GM23338 (cell line): ENCODE measurements at regions not wholly inside any gene's neighbourhood (a gene's known extent, or its start where the extent isn't known, plus 50 kb on each side); places are given as distances from the start of the nearest gene placed in this dataset.

Source experiments
- ATAC-seq: fragments of 200-7000 bp; cut with Tn5 transposase; 3 replicates; pipeline ENCODE4 v1.9.1; 2020
- DNase-seq: peaks from one replicate; pipeline ENCODE4 v3.0.0-alpha.2; 2015; ENCODE audit warnings: low spot score
- H2AFZ ChIP-seq: fragments of 200-600 bp; sonication (generic); 2 replicates; pipeline ENCODE4 v1.8.0; 2016; ENCODE audit warnings: antibody characterized with exemption, mild to moderate bottlenecking, moderate library complexity
- H3F3A ChIP-seq: fragments of 200-600 bp; sonication (generic); replicated peaks from 2 replicates; pipeline ENCODE4 v1.8.0; 2017; ENCODE audit warnings: antibody characterized with exemption, mixed run types, low read depth
- H3K27ac ChIP-seq: fragments of 200-600 bp; sonication (generic); 2 replicates; pipeline ENCODE4 v1.6.1; 2016; ENCODE audit warnings: low read depth
- H3K27me3 ChIP-seq: fragments of 200-600 bp; sonication (generic); 2 replicates; pipeline ENCODE4 v1.8.0; 2016; ENCODE audit warnings: mild to moderate bottlenecking, mixed run types, moderate library complexity; ENCODE audit not compliant: insufficient read depth
- H3K36me3 ChIP-seq: fragments of 200-600 bp; sonication (generic); 2 replicates; pipeline ENCODE4 v1.8.0; 2016; ENCODE audit warnings: mild to moderate bottlenecking; ENCODE audit not compliant: insufficient read depth
- H3K4me1 ChIP-seq: fragments of 200-600 bp; sonication (generic); 2 replicates; pipeline ENCODE4 v1.8.0; 2016; ENCODE audit warnings: mild to moderate bottlenecking, moderate library complexity; ENCODE audit not compliant: insufficient read depth
- H3K4me2 ChIP-seq: fragments of 200-600 bp; sonication (generic); 2 replicates; pipeline ENCODE4 v1.7.1; 2017; ENCODE audit warnings: mixed run types
- H3K4me3 ChIP-seq: fragments of 200-600 bp; sonication (generic); 2 replicates; pipeline ENCODE4 v1.6.1; 2016; ENCODE audit warnings: mixed run types
- H3K79me2 ChIP-seq: fragments of 200-600 bp; sonication (generic); replicated peaks from 2 replicates; pipeline ENCODE4 v1.8.0; 2017; ENCODE audit warnings: mild to moderate bottlenecking; ENCODE audit not compliant: insufficient read depth
- H3K9me2 ChIP-seq: fragments of 200-600 bp; sonication (generic); 2 replicates; pipeline ENCODE4 v1.8.0; 2017; ENCODE audit not compliant: insufficient read depth
- H4K20me1 ChIP-seq: fragments of 200-600 bp; sonication (generic); replicated peaks from 2 replicates; pipeline ENCODE4 v1.8.0; 2017; ENCODE audit warnings: mild to moderate bottlenecking; ENCODE audit not compliant: insufficient read depth
- H3K27ac Mint-ChIP-seq: 2 replicates; pipeline ENCODE4 v1.8.0; 2020; ENCODE audit warnings: inconsistent platforms, mild to moderate bottlenecking, moderate library complexity, mixed read lengths
- H3K27me3 Mint-ChIP-seq: 3 replicates; pipeline ENCODE4 v1.8.0; 2022; ENCODE audit warnings: low read depth, mild to moderate bottlenecking, moderate library complexity, mixed read lengths, inconsistent platforms; ENCODE audit not compliant: insufficient read depth, poor library complexity
- H3K36me3 Mint-ChIP-seq: 3 replicates; pipeline ENCODE4 v1.8.0; 2021; ENCODE audit warnings: low read depth, mild to moderate bottlenecking, inconsistent platforms, moderate library complexity, mixed read lengths
- H3K4me1 Mint-ChIP-seq: 3 replicates; pipeline ENCODE4 v1.8.0; 2020; ENCODE audit warnings: mild to moderate bottlenecking, inconsistent platforms, mixed read lengths
- H3K4me3 Mint-ChIP-seq: 3 replicates; pipeline ENCODE4 v1.8.0; 2021; ENCODE audit warnings: moderate library complexity, mild to moderate bottlenecking, inconsistent platforms, mixed read lengths
- H3K9me3 Mint-ChIP-seq: 3 replicates; pipeline ENCODE4 v1.8.0; 2020; ENCODE audit warnings: moderate library complexity, mild to moderate bottlenecking, inconsistent platforms, mixed read lengths
- CREB1 ChIP-seq: fragments of 250-450 bp; sonication (Bioruptor Pico); IDR thresholded peaks from 2 replicates; pipeline ENCODE4 v1.5.0; 2020; ENCODE audit warnings: low read depth, mild to moderate bottlenecking, moderate library complexity
- CTCF ChIP-seq, 2 experiments: fragments of 200-600 bp in 1 of 2; sonication (generic) in 1 of 2; conservative IDR thresholded peaks; 2 replicates each; pipeline versions ENCODE4 v1.5.1 to v1.6.1; 2016 to 2017; ENCODE audit warnings: antibody characterized with exemption in 2 of 2, low read depth in 2 of 2, mild to moderate bottlenecking in 2 of 2, moderate library complexity in 1 of 2
- EZH2phosphoT487 ChIP-seq: fragments of 200-600 bp; sonication (generic); IDR thresholded peaks from one replicate; pipeline ENCODE4 v1.8.1; 2018; ENCODE audit warnings: antibody characterized with exemption; ENCODE audit not compliant: unreplicated experiment
- JUNB ChIP-seq: IDR thresholded peaks from one replicate; pipeline ENCODE4 v1.6.1; 2016; ENCODE audit warnings: antibody characterized with exemption; ENCODE audit not compliant: unreplicated experiment
- STAT1 ChIP-seq: IDR thresholded peaks from one replicate; pipeline ENCODE4 v1.6.1; 2016; ENCODE audit warnings: antibody characterized with exemption; ENCODE audit not compliant: unreplicated experiment
- ZNF331 ChIP-seq: fragments of 250-450 bp; sonication (Bioruptor Pico); IDR thresholded peaks from 2 replicates; pipeline ENCODE4 v1.5.0; 2020; ENCODE audit warnings: low read depth, mild to moderate bottlenecking, moderate library complexity
- TF ChIP-seq, protein P1 (sequence below): fragments of 250-450 bp; sonication (Bioruptor Pico); IDR thresholded peaks from 2 replicates; pipeline ENCODE4 v1.5.0; 2020; ENCODE audit warnings: mild to moderate bottlenecking, moderate library complexity
- TF ChIP-seq, protein P2 (sequence below): IDR thresholded peaks from one replicate; pipeline ENCODE4 v1.6.1; 2018; ENCODE audit warnings: antibody characterized with exemption; ENCODE audit not compliant: unreplicated experiment

- Histone ChIP-seq H2AFZ (peak overlapping the region; percentile 78; the same call in 1 of the 2 replicates), H3K27ac (no peak overlapping the region), H3K27me3 (no peaks in the 10 kb centered on the region), H4K20me1 (no peaks in the 10 kb centered on the region), H3K36me3 (no peaks in the 10 kb centered on the region), H3K9me2 (no peaks in the 10 kb centered on the region), H3K79me2 (no peaks in the 10 kb centered on the region), H3K4me2 (no peak overlapping the region), H3K4me3 (no peak overlapping the region), H3K4me1 (peaks cover 3% of the 10 kb centered on the region), H3F3A (no peaks in the 10 kb centered on the region)
- ATAC-seq (peak; percentile 20), DNase-seq (no peak)
- Mint-ChIP-seq H3K27me3 (peaks cover 5% of the 10 kb centered on the region), H3K36me3 (no peaks in the 10 kb centered on the region), H3K4me1 (peaks cover 14% of the 10 kb centered on the region), H3K9me3 (no peaks in the 10 kb centered on the region), H3K4me3 (no peak overlapping the region), H3K27ac (no peak overlapping the region)
- TF ChIP-seq JUNB: no peak
Measured at GRCh38 chr20:48455651-48456365, 372.0 kb downstream of the PREX1 start.

DNA sequence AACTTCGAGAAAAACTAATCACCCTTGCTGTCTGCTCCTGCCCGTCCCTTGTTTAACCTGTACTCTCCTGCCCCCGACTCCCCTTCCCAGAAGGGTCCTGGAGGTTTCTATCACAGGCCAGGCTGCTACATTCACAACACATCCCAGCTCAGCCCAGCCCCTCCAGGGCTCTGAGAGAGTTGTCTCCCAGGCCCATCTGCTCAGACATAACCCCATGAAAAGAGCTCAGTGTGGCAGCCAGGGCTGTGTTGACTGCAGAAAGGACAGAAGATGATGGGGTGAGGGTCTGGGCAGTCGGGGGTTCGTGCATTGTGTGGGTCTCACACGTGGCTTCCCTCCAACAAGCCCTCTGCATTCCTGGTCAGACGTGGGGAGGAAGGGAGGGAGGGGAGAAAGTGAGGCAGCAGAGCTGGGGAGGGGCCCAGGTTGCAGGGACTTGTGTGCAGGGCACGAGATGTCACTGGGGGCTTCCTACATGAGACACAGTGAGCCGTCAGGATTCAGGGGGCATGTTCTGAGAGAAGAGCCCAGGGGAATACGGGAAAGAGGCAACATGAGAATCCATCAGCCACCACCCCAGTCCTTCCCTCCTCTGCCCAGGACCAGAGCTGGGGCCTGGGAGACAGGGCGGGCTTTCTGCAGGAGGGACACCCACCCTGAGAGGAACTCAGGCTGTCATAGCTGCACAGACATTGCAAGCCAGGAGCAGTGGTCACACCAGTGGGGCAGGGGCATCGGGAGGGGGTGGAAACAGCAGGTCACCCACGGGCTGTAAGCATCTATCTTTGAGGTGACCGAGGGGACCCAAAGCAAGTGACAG lies 372.9 kb downstream of the PREX1 start:
- no peaks in the 10 kb centered on the region for H3K4me1 ChIP-seq
- no peaks in the 10 kb centered on the region for H3K36me3 ChIP-seq
- no peak for TF ChIP-seq EZH2phosphoT487
- TF ChIP-seq ZNF331 (CRISPR knock-in tag): no peak
- TF ChIP-seq JUNB: no peak
- TF ChIP-seq, protein P1, sequence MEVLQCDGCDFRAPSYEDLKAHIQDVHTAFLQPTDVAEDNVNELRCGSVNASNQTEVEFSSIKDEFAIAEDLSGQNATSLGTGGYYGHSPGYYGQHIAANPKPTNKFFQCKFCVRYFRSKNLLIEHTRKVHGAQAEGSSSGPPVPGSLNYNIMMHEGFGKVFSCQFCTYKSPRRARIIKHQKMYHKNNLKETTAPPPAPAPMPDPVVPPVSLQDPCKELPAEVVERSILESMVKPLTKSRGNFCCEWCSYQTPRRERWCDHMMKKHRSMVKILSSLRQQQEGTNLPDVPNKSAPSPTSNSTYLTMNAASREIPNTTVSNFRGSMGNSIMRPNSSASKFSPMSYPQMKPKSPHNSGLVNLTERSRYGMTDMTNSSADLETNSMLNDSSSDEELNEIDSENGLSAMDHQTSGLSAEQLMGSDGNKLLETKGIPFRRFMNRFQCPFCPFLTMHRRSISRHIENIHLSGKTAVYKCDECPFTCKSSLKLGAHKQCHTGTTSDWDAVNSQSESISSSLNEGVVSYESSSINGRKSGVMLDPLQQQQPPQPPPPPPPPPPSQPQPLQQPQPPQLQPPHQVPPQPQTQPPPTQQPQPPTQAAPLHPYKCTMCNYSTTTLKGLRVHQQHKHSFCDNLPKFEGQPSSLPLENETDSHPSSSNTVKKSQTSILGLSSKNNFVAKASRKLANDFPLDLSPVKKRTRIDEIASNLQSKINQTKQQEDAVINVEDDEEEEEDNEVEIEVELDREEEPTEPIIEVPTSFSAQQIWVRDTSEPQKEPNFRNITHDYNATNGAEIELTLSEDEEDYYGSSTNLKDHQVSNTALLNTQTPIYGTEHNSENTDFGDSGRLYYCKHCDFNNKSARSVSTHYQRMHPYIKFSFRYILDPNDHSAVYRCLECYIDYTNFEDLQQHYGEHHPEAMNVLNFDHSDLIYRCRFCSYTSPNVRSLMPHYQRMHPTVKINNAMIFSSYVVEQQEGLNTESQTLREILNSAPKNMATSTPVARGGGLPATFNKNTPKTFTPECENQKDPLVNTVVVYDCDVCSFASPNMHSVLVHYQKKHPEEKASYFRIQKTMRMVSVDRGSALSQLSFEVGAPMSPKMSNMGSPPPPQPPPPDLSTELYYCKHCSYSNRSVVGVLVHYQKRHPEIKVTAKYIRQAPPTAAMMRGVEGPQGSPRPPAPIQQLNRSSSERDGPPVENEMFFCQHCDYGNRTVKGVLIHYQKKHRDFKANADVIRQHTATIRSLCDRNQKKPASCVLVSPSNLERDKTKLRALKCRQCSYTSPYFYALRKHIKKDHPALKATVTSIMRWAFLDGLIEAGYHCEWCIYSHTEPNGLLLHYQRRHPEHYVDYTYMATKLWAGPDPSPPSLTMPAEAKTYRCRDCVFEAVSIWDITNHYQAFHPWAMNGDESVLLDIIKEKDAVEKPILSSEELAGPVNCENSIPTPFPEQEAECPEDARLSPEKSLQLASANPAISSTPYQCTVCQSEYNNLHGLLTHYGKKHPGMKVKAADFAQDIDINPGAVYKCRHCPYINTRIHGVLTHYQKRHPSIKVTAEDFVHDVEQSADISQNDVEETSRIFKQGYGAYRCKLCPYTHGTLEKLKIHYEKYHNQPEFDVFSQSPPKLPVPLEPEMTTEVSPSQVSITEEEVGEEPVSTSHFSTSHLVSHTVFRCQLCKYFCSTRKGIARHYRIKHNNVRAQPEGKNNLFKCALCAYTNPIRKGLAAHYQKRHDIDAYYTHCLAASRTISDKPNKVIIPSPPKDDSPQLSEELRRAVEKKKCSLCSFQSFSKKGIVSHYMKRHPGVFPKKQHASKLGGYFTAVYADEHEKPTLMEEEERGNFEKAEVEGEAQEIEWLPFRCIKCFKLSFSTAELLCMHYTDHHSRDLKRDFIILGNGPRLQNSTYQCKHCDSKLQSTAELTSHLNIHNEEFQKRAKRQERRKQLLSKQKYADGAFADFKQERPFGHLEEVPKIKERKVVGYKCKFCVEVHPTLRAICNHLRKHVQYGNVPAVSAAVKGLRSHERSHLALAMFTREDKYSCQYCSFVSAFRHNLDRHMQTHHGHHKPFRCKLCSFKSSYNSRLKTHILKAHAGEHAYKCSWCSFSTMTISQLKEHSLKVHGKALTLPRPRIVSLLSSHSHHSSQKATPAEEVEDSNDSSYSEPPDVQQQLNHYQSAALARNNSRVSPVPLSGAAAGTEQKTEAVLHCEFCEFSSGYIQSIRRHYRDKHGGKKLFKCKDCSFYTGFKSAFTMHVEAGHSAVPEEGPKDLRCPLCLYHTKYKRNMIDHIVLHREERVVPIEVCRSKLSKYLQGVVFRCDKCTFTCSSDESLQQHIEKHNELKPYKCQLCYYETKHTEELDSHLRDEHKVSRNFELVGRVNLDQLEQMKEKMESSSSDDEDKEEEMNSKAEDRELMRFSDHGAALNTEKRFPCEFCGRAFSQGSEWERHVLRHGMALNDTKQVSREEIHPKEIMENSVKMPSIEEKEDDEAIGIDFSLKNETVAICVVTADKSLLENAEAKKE (CRISPR knock-in tag): no peak
- TF ChIP-seq, protein P2, sequence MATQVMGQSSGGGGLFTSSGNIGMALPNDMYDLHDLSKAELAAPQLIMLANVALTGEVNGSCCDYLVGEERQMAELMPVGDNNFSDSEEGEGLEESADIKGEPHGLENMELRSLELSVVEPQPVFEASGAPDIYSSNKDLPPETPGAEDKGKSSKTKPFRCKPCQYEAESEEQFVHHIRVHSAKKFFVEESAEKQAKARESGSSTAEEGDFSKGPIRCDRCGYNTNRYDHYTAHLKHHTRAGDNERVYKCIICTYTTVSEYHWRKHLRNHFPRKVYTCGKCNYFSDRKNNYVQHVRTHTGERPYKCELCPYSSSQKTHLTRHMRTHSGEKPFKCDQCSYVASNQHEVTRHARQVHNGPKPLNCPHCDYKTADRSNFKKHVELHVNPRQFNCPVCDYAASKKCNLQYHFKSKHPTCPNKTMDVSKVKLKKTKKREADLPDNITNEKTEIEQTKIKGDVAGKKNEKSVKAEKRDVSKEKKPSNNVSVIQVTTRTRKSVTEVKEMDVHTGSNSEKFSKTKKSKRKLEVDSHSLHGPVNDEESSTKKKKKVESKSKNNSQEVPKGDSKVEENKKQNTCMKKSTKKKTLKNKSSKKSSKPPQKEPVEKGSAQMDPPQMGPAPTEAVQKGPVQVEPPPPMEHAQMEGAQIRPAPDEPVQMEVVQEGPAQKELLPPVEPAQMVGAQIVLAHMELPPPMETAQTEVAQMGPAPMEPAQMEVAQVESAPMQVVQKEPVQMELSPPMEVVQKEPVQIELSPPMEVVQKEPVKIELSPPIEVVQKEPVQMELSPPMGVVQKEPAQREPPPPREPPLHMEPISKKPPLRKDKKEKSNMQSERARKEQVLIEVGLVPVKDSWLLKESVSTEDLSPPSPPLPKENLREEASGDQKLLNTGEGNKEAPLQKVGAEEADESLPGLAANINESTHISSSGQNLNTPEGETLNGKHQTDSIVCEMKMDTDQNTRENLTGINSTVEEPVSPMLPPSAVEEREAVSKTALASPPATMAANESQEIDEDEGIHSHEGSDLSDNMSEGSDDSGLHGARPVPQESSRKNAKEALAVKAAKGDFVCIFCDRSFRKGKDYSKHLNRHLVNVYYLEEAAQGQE: no peak
- TF ChIP-seq STAT1: no peak
- no peak for TF ChIP-seq CTCF (conservative IDR thresholded peaks at IDR 0.05; ENCODE audit: low read depth in 2 of 2)
- no peak for TF ChIP-seq CREB1

More for the DNA sequence above, 372.9 kb downstream of the PREX1 start:
- Histone ChIP-seq H3K79me2 (no peaks in the 10 kb centered on the region), H2AFZ (no peak overlapping the region), H3K27me3 (no peaks in the 10 kb centered on the region), H3F3A (no peaks in the 10 kb centered on the region), H4K20me1 (no peaks in the 10 kb centered on the region), H3K4me3 (no peak overlapping the region), H3K4me2 (no peak overlapping the region), H3K27ac (no peak overlapping the region), H3K9me2 (no peaks in the 10 kb centered on the region)
- DNase-seq: no peak
- H3K4me1 Mint-ChIP-seq: peaks cover 8% of the 10 kb centered on the region
- H3K27ac Mint-ChIP-seq: no peak overlapping the region
- no peaks in the 10 kb centered on the region for H3K36me3 Mint-ChIP-seq
- peaks cover 5% of the 10 kb centered on the region for H3K27me3 Mint-ChIP-seq
- H3K4me3 Mint-ChIP-seq: no peak overlapping the region
- no peaks in the 10 kb centered on the region for H3K9me3 Mint-ChIP-seq
- no peak for ATAC-seq
